Common myeloid progenitor, CD34-positive (primary cell): ENCODE measurements at regions not wholly inside any gene's neighbourhood (a gene's known extent, or its start where the extent isn't known, plus 50 kb on each side); places are given as distances from the start of the nearest gene placed in this dataset.

Source experiments
- CTCF ChIA-PET: fragments of 350-600 bp; sonication (Branson Sonifier 250); formaldehyde crosslinking; loops from one replicate; lab custom pipeline; 2021; ENCODE audit warnings: antibody characterized with exemption; lab: Charles Lee
- POLR2A ChIA-PET: fragments of 350-600 bp; sonication (Branson Sonifier 250); formaldehyde crosslinking; loops from one replicate; lab custom pipeline; 2021; ENCODE audit warnings: antibody characterized with exemption; lab: Charles Lee
- DNase-seq, 3 donors: peaks; one replicate each; pipeline versions ENCODE4 v3.0.0 to v3.0.0-alpha.2; 2013
- H3K27ac ChIP-seq, 2 experiments: 1 replicate in 1 of 2; 2 replicates in 1 of 2; pipeline ENCODE4 v1.7.0; 2013; ENCODE audit warnings: inconsistent platforms in 2 of 2, low read length in 2 of 2, mild to moderate bottlenecking in 2 of 2, low read depth in 1 of 2, moderate library complexity in 1 of 2; ENCODE audit not compliant: severe bottlenecking in 2 of 2, insufficient read depth in 1 of 2, poor library complexity in 1 of 2
- H3K27me3 ChIP-seq, 5 experiments: replicated peaks in 2 of 5; 1 replicate in 3 of 5; 2 replicates in 2 of 5; pipeline versions ENCODE4 v1.6.1 to v1.7.0; 2013; ENCODE audit warnings: low read length in 4 of 5, mild to moderate bottlenecking in 2 of 5, moderate library complexity in 2 of 5, inconsistent platforms in 1 of 5; ENCODE audit not compliant: insufficient read depth in 5 of 5, control insufficient read depth in 4 of 5
- H3K36me3 ChIP-seq, 4 experiments: 1 replicate in 2 of 4; 2 replicates in 2 of 4; pipeline versions ENCODE4 v1.6.1 to v1.7.0; 2013; ENCODE audit warnings: low read length in 3 of 4, control low read depth in 1 of 4, mild to moderate bottlenecking in 1 of 4; ENCODE audit not compliant: control insufficient read depth in 4 of 4, insufficient read depth in 4 of 4
- H3K4me1 ChIP-seq, 4 experiments: 1 replicate in 3 of 4; 2 replicates in 1 of 4; pipeline versions ENCODE4 v1.6.1 to v1.7.1; 2013; ENCODE audit warnings: low read length in 3 of 4, mild to moderate bottlenecking in 3 of 4, control low read depth in 1 of 4, inconsistent platforms in 1 of 4, moderate library complexity in 1 of 4; ENCODE audit not compliant: control insufficient read depth in 4 of 4, insufficient read depth in 4 of 4; ENCODE audit errors: control extremely low read depth in 1 of 4
- H3K4me3 ChIP-seq, 7 experiments: 1 replicate in 4 of 7; 2 replicates in 3 of 7; pipeline versions ENCODE4 v1.5.1 to v1.7.0; 2013; ENCODE audit warnings: mild to moderate bottlenecking in 7 of 7, low read length in 6 of 7, moderate library complexity in 6 of 7, inconsistent platforms in 2 of 7, low read depth in 2 of 7, control low read depth in 1 of 7; ENCODE audit not compliant: insufficient read depth in 4 of 7, control insufficient read depth in 1 of 7; ENCODE audit errors: extremely low read depth in 1 of 7
- H3K9me3 ChIP-seq, 5 experiments: 1 replicate in 4 of 5; 2 replicates in 1 of 5; pipeline versions ENCODE4 v1.6.1 to v1.7.1; 2013; ENCODE audit warnings: low read length in 4 of 5, mild to moderate bottlenecking in 2 of 5, inconsistent platforms in 1 of 5, low read depth in 1 of 5, moderate library complexity in 1 of 5; ENCODE audit not compliant: control insufficient read depth in 4 of 5, insufficient read depth in 2 of 5; ENCODE audit errors: control extremely low read depth in 1 of 5
- WGBS: methylation state at CpG from one replicate; pipeline ENCODE4 v1.1.5; 2013; ENCODE audit not compliant: insufficient coverage; 5-methylcytosine and 5-hydroxymethylcytosine counted together

- no peak for DNase-seq
- H3K4me1 ChIP-seq: no peaks in the 10 kb centered on the region
- WGBS: no CpG with 5 or more reads among the region's 2 CpGs
- H3K4me3 ChIP-seq: no peak overlapping the region
- ChIA-PET POLR2A (no interaction called here), CTCF (no interaction called here)
- no peaks in the 10 kb centered on the region for H3K9me3 ChIP-seq
- H3K27ac ChIP-seq: no peak overlapping the region
- no peaks in the 10 kb centered on the region for H3K36me3 ChIP-seq
- H3K27me3 ChIP-seq: no peaks in the 10 kb centered on the region
Measured at GRCh38 chr4:181859439-181859838, 383.8 kb upstream of the TENM3 start.

GRCh38 chr4:181860157-181860556 is 383.0 kb upstream of the TENM3 start:
- H3K4me3 ChIP-seq: no peak overlapping the region
- no peaks in the 10 kb centered on the region for H3K9me3 ChIP-seq
- ChIA-PET POLR2A (no interaction called here), CTCF (no interaction called here)
- no peaks in the 10 kb centered on the region for H3K36me3 ChIP-seq
- WGBS: 99% methylated on average over 7 of the region's 7 CpGs
- H3K27ac ChIP-seq: no peak overlapping the region
- no peaks in the 10 kb centered on the region for H3K27me3 ChIP-seq
- no peak for DNase-seq
- no peaks in the 10 kb centered on the region for H3K4me1 ChIP-seq

- Histone ChIP-seq H3K4me3 (no peak overlapping the region), H3K9me3 (no peaks in the 10 kb centered on the region), H3K36me3 (no peaks in the 10 kb centered on the region), H3K27ac (no peak overlapping the region), H3K4me1 (no peaks in the 10 kb centered on the region), H3K27me3 (no peaks in the 10 kb centered on the region)
- ChIA-PET CTCF (no interaction called here), POLR2A (no interaction called here)
- 100% methylated on average over 1 of the region's 4 CpGs for WGBS
- DNase-seq: no peak
Measured at GRCh38 chr4:181860668-181861067, 382.5 kb upstream of the TENM3 start.

- H3K4me1 ChIP-seq: no peaks in the 10 kb centered on the region
- H3K36me3 ChIP-seq: no peaks in the 10 kb centered on the region
- ChIA-PET CTCF (no interaction called here), POLR2A (no interaction called here)
- WGBS: 100% methylated on average over 2 of the region's 3 CpGs
- H3K4me3 ChIP-seq: no peak overlapping the region
- DNase-seq: no peak
- no peak overlapping the region for H3K27ac ChIP-seq
- H3K27me3 ChIP-seq: no peaks in the 10 kb centered on the region
- no peaks in the 10 kb centered on the region for H3K9me3 ChIP-seq
Measured at GRCh38 chr4:181863856-181864255, 379.3 kb upstream of the TENM3 start.

GRCh38 chr4:181870326-181870725 is 372.9 kb upstream of the TENM3 start:
- H3K27ac ChIP-seq: no peak overlapping the region
- CTCF ChIA-PET: no interaction called here
- DNase-seq: no peak
- WGBS: no CpG with 5 or more reads among the region's 1 CpG
- no peaks in the 10 kb centered on the region for H3K4me1 ChIP-seq
- no peak overlapping the region for H3K4me3 ChIP-seq
- H3K9me3 ChIP-seq: no peaks in the 10 kb centered on the region
- no peaks in the 10 kb centered on the region for H3K36me3 ChIP-seq
- H3K27me3 ChIP-seq: no peaks in the 10 kb centered on the region
- POLR2A ChIA-PET: no interaction called here

GRCh38 chr4:181874602-181875001 is 368.6 kb upstream of the TENM3 start:
- Histone ChIP-seq H3K27me3 (no peaks in the 10 kb centered on the region), H3K36me3 (no peaks in the 10 kb centered on the region), H3K27ac (no peak overlapping the region), H3K4me3 (no peak overlapping the region), H3K9me3 (no peaks in the 10 kb centered on the region), H3K4me1 (no peaks in the 10 kb centered on the region)
- DNase-seq: no peak
- ChIA-PET CTCF (no interaction called here), POLR2A (no interaction called here)
- 65% methylated on average over 3 of the region's 5 CpGs for WGBS

- ChIA-PET CTCF (no interaction called here), POLR2A (no interaction called here)
- Histone ChIP-seq H3K9me3 (no peaks in the 10 kb centered on the region), H3K27me3 (no peaks in the 10 kb centered on the region), H3K36me3 (no peaks in the 10 kb centered on the region), H3K4me3 (no peak overlapping the region), H3K27ac (no peak overlapping the region), H3K4me1 (no peaks in the 10 kb centered on the region)
- 67% methylated on average over 1 of the region's 1 CpG for WGBS
- no peak for DNase-seq
Measured at GRCh38 chr4:181877329-181877848, 365.8 kb upstream of the TENM3 start.
